ENCODE measurements at regions not wholly inside any gene's neighbourhood (a gene's known extent, or its start where the extent isn't known, plus 50 kb on each side); places are given as distances from the start of the nearest gene placed in this dataset.

DNA sequence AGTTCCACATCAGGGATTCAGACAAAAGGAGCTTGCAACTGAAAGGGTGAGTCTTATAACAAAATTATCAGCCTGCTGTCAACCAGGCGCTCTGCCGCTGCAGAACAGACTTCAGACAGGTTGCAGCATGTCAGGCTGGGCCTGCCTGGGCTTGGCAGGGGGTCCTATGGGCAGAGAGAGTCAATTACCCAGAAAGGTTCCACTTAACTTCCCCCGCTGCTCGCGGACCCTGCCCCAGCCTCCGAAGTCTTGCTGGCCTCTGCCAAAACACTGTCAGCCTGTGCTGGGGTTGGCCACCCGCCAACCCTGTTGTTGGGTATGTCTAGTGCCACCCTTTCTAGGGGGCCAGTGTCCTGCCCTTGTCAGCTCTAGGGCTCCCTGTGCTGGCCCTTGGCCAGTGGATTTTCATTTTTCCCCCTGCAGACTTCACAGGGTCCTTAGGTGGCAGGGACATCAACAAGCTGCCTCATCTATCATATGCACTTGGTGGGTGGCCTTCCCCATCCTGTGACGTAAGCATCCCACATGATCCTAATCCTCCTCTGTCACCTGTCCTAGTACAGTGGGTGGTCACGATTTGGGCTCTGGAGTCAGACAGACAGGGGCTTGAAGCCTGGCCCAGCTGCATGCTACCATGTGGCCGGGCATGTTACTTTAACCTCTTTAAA is 166.5 kb upstream of the CADM1 start:
- H3K4me1 ChIP-seq, result peaks cover 5 to 8% of the 10 kb centered on the region in 2 donors
- ATAC-seq, result no peak
- no peaks in the 10 kb centered on the region for H3K9me3 ChIP-seq
- H3K36me3 ChIP-seq, result no peaks in the 10 kb centered on the region
- no peak overlapping the region for H3K4me3 ChIP-seq
- H3K27me3 ChIP-seq, result no peaks in the 10 kb centered on the region
- TF ChIP-seq POLR2A (IDR thresholded peaks at IDR 0.05), result no peak
- TF ChIP-seq, protein P1, sequence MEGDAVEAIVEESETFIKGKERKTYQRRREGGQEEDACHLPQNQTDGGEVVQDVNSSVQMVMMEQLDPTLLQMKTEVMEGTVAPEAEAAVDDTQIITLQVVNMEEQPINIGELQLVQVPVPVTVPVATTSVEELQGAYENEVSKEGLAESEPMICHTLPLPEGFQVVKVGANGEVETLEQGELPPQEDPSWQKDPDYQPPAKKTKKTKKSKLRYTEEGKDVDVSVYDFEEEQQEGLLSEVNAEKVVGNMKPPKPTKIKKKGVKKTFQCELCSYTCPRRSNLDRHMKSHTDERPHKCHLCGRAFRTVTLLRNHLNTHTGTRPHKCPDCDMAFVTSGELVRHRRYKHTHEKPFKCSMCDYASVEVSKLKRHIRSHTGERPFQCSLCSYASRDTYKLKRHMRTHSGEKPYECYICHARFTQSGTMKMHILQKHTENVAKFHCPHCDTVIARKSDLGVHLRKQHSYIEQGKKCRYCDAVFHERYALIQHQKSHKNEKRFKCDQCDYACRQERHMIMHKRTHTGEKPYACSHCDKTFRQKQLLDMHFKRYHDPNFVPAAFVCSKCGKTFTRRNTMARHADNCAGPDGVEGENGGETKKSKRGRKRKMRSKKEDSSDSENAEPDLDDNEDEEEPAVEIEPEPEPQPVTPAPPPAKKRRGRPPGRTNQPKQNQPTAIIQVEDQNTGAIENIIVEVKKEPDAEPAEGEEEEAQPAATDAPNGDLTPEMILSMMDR (IDR thresholded peaks at IDR 0.05 in 4 of 5, conservative IDR thresholded peaks at IDR 0.05 in 1 of 5), result no peak
- DNase-seq, result no peak
- H3K27ac ChIP-seq, result no peak overlapping the region
- intact Hi-C loops (cut with DNase I; ENCODE audit: low total_unique reads) (no loop called here), in situ Hi-C loops (cut with MboI; ENCODE audit: low sequenced_read_pairs in 4 of 4) (no loop called here)

DNA sequence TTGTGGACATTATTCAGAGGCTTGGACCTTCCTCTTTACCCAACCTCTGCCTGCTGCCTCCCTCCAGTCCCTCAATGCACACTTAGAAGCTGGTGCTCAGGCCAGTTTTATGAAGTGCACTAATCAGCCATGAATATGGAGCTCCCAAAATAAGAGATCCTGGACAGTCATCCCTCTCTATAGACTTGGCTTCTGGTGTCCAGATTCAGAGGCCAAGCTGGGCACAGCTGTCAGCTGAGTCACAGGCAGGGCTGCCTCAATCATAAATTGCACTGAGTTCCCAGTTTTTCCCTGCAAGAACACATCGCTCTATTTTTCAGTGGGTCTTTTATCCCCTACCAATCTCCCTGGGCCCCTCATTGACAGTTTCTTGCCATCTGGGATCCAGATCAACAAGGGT is 161.7 kb upstream of the CADM1 start:
- peaks cover 0 to 3% of the 10 kb centered on the region in 2 donors for H3K4me1 ChIP-seq
- intact Hi-C loops (cut with DNase I; ENCODE audit: low total_unique reads), result loop anchor here (2.0 kb wide), 1 partner anchor 43 kb away; no protein-coding TSS in a partner anchor
- in situ Hi-C loops (cut with MboI; ENCODE audit: low sequenced_read_pairs in 4 of 4), result no loop called here

DNA sequence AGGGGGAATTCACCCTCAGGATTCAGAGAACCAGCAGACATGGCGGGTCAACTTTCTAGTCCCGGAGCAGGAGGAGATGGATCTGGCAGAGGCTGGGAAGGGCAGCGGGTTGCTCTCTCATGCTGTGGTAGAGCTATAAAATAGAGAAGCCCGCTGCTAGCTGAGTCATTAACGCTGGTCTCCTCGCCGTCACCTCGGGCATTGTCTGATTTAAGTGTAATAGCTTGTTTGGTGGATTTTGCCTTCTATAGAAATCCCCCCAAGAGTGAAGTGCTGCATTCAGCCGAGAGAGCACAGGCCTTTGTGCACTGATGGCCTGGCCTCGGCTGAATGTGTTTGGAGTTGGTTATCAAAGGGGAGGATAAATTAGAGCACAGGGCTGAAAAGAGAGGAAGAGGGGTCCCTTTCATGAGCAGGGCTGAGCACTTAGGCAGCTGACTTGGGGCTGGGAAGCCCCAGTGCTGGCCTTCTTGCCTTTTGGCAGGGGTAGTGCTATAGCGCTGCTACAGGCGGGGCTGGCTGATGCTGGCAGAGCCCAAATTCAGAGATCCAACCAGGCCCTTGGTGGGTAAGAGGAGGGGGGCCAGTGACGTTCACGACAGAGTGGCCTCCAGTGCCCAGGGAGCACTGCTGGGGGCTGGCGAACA is 161.1 kb upstream of the CADM1 start:
- H3K27me3 ChIP-seq, result peaks cover 0 to 6% (median 0%) of the 10 kb centered on the region in 3 donors
- TF ChIP-seq, protein P1 (IDR thresholded peaks at IDR 0.05 in 4 of 5, conservative IDR thresholded peaks at IDR 0.05 in 1 of 5), result no peak
- no peak for TF ChIP-seq POLR2A (IDR thresholded peaks at IDR 0.05)
- ATAC-seq (no peak), DNase-seq (no peak)
- H3K36me3 ChIP-seq, result no peaks in the 10 kb centered on the region
- H3K4me3 ChIP-seq, result no peak overlapping the region
- no peaks in the 10 kb centered on the region for H3K9me3 ChIP-seq
- intact Hi-C loops (cut with DNase I; ENCODE audit: low total_unique reads), result loop anchor here (2.0 kb wide), 1 partner anchor 42 kb away; no protein-coding TSS in a partner anchor
- H3K4me1 ChIP-seq, result peaks cover 0 to 3% of the 10 kb centered on the region in 2 donors
- peak overlapping the region in 1 of 4 donors; percentile 11 for H3K27ac ChIP-seq
- in situ Hi-C loops (cut with MboI; ENCODE audit: low sequenced_read_pairs in 4 of 4), result no loop called here

More for the DNA sequence above, 161.7 kb upstream of the CADM1 start:
- Histone ChIP-seq H3K27me3 (peaks cover 0 to under 1% (median 0%) of the 10 kb centered on the region in 3 donors), H3K36me3 (no peaks in the 10 kb centered on the region), H3K4me3 (no peak overlapping the region), H3K27ac (peak overlapping the region in 1 of 4 donors; percentile 11), H3K9me3 (no peaks in the 10 kb centered on the region)
- DNase-seq, result peak in 1 of 2 donors; percentile 33
- TF ChIP-seq, protein P1 (IDR thresholded peaks at IDR 0.05 in 4 of 5, conservative IDR thresholded peaks at IDR 0.05 in 1 of 5), result no peak
- no peak for TF ChIP-seq POLR2A (IDR thresholded peaks at IDR 0.05)
- ATAC-seq, result peak; percentile 71 to 75

DNA sequence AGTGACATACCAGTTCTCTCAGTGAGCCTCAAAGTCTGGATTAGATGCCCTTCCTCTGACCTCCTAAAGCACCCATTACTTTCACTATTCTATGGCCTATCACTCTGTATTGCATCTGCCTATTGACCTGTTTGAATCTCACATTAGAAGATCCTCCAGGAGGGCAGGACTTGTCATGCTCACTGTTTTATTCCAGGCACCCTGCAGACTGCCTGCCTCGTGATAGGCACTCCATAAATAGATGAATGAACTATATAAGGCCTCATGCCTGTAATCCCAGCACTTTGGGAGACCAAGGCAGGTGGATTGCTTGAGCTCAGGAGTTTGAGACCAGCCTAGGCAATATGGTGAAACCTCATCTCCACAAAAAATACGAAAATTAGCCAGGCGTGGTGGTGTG is 160.1 kb upstream of the CADM1 start:
- in situ Hi-C loops (cut with MboI; ENCODE audit: low sequenced_read_pairs in 4 of 4) (no loop called here), intact Hi-C loops (cut with DNase I; ENCODE audit: low total_unique reads) (loop anchor here (2.0 kb wide), 1 partner anchor 42 kb away; no protein-coding TSS in a partner anchor)
- H3K4me1 ChIP-seq, result peaks cover 0 to 3% of the 10 kb centered on the region in 2 donors
- H3K9me3 ChIP-seq, result no peaks in the 10 kb centered on the region
- no peak for DNase-seq
- peak in 1 of 2 donors; percentile 45 for ATAC-seq
- H3K27me3 ChIP-seq, result peaks cover 4 to 9% (median 7%) of the 10 kb centered on the region in 3 donors
- no peak for TF ChIP-seq POLR2A (IDR thresholded peaks at IDR 0.05)
- TF ChIP-seq, protein P1 (IDR thresholded peaks at IDR 0.05 in 4 of 5, conservative IDR thresholded peaks at IDR 0.05 in 1 of 5), result no peak
- H3K27ac ChIP-seq, result peak overlapping the region in 3 of 4 donors; percentile 4 to 62 (median 43)
- H3K4me3 ChIP-seq, result no peak overlapping the region
- H3K36me3 ChIP-seq, result no peaks in the 10 kb centered on the region

Data from gastrocnemius medialis (tissue), 4 donors.